Spleen (tissue), 11 donors: ENCODE measurements at regions not wholly inside any gene's neighbourhood (a gene's known extent, or its start where the extent isn't known, plus 50 kb on each side); places are given as distances from the start of the nearest gene placed in this dataset.

Experiments
- DNase-seq: peaks from one replicate; pipeline ENCODE4 v3.0.0-alpha.2; 2020
- H3K27ac ChIP-seq, 8 donors: fragments of 200-600 bp; sonication (generic) in 7 of 8; 1 replicate in 4 of 8; 2 replicates in 4 of 8; pipeline versions ENCODE4 v1.5.0 to v1.8.0; 2016 to 2021; ENCODE audit warnings: inconsistent platforms in 4 of 8, mild to moderate bottlenecking in 4 of 8, moderate library complexity in 1 of 8
- H3K27me3 ChIP-seq, 7 donors: fragments of 200-600 bp; sonication (generic) in 6 of 7; replicated peaks in 1 of 7; 1 replicate in 4 of 7; 2 replicates in 3 of 7; pipeline versions ENCODE4 v1.5.0 to v1.8.0; 2016 to 2021; ENCODE audit warnings: inconsistent platforms in 3 of 7, mild to moderate bottlenecking in 1 of 7
- H3K36me3 ChIP-seq, 6 donors: fragments of 200-600 bp; sonication (generic) in 5 of 6; 1 replicate in 4 of 6; 2 replicates in 2 of 6; pipeline versions ENCODE4 v1.5.0 to v1.8.0; 2016 to 2021; ENCODE audit warnings: inconsistent platforms in 2 of 6
- H3K4me1 ChIP-seq, 6 donors: fragments of 200-600 bp; sonication (generic) in 5 of 6; 1 replicate in 3 of 6; 2 replicates in 3 of 6; pipeline versions ENCODE4 v1.5.0 to v1.8.0; 2016 to 2021; ENCODE audit warnings: inconsistent platforms in 3 of 6
- H3K4me3 ChIP-seq, 8 donors: fragments of 200-600 bp; sonication (generic) in 7 of 8; 1 replicate in 4 of 8; 2 replicates in 4 of 8; pipeline versions ENCODE4 v1.5.0 to v1.8.0; 2016 to 2021; ENCODE audit warnings: inconsistent platforms in 4 of 8, mild to moderate bottlenecking in 4 of 8, moderate library complexity in 2 of 8
- H3K9me3 ChIP-seq, 8 donors: fragments of 200-600 bp; sonication (generic) in 7 of 8; 1 replicate in 4 of 8; 2 replicates in 4 of 8; pipeline versions ENCODE4 v1.5.0 to v1.8.0; 2016 to 2021; ENCODE audit warnings: inconsistent platforms in 4 of 8
- CTCF ChIP-seq, 11 experiments: fragments of 200-600 bp in 7 of 11; fragments of 450-650 bp in 4 of 11; sonication (generic) in 4 of 11; IDR thresholded peaks in 8 of 11; conservative IDR thresholded peaks in 3 of 11; 1 replicate in 7 of 11; 2 replicates in 4 of 11; pipeline versions ENCODE4 v1.4.0 to v1.8.0; 2016 to 2021; ENCODE audit warnings: antibody characterized with exemption in 11 of 11, inconsistent platforms in 4 of 11, mild to moderate bottlenecking in 1 of 11
- POLR2A ChIP-seq, 3 donors: fragments of 450-650 bp; IDR thresholded peaks; one replicate each; pipeline ENCODE4 v1.5.1; 2017; ENCODE audit warnings: antibody characterized with exemption in 3 of 3, mild to moderate bottlenecking in 1 of 3
- POLR2AphosphoS5 ChIP-seq, 3 donors: sonication (generic); formaldehyde crosslinking; IDR thresholded peaks; one replicate each; pipeline ENCODE4 v1.5.1; 2017; ENCODE audit warnings: antibody characterized with exemption in 3 of 3
- WGBS, 5 donors: extraction: QIAGEN DNeasy Blood & Tissue Kit in 3 of 5; methylation state at CpG; one replicate each; pipeline versions ENCODE4 v1.1.5 to v1.1.7; 2013 to 2018; 5-methylcytosine and 5-hydroxymethylcytosine counted together
- intact Hi-C: fragments of 100-400 bp; cut with DNase I; formaldehyde crosslinking; loops from one replicate; pipeline ENCODE4 v1.15.0; 2023; ENCODE audit warnings: low total_unique reads
- donor health status: healthy with polysubstance abuse.
- donor health status: DM: no; HTN: no; CAD: no; lungs with moderate emphysema.
- donor health status: DM: no; HTN: no; CAD: no.
- donor health status: Bipolar disorder and iron deficiency.
- donor health status: healthy.
- donor health status: DM: no; HTN: no; CAD: no.
- donor health status: DM: yes; HTN: yes; CAD: no.

- intact Hi-C loops = no loop called here
- peaks cover 0 to 24% (median 5%) of the 10 kb centered on the region in 6 donors for H3K4me1 ChIP-seq
- WGBS, 5 donors = 77 to 93% (median 90%) methylated on average over 6 of the region's 6 CpGs
- no peak overlapping the region for H3K27ac ChIP-seq
- no peaks in the 10 kb centered on the region for H3K36me3 ChIP-seq
- no peaks in the 10 kb centered on the region for H3K27me3 ChIP-seq
- no peak overlapping the region for H3K4me3 ChIP-seq
- no peak for DNase-seq
- no peak for TF ChIP-seq POLR2A (IDR thresholded peaks at IDR 0.05)
- no peak for TF ChIP-seq POLR2AphosphoS5 (IDR thresholded peaks at IDR 0.05)
- no peak for TF ChIP-seq CTCF (IDR thresholded peaks at IDR 0.05 in 8 of 11, conservative IDR thresholded peaks at IDR 0.05 in 3 of 11)
- H3K9me3 ChIP-seq = peaks cover 0 to 5% (median 0%) of the 10 kb centered on the region in 8 donors
Measured at GRCh38 chr3:194971965-194972364, 286.3 kb downstream of the FAM43A start.

GRCh38 chr3:194972641-194973040, 287.0 kb downstream of the FAM43A start:
- intact Hi-C loops = no loop called here
- no peak overlapping the region for H3K27ac ChIP-seq

GRCh38 chr3:194973366-194974000, 287.8 kb downstream of the FAM43A start:
- Histone ChIP-seq H3K4me3 (no peak overlapping the region), H3K27me3 (no peaks in the 10 kb centered on the region), H3K9me3 (peaks cover 0 to 5% (median 0%) of the 10 kb centered on the region in 8 donors), H3K27ac (no peak overlapping the region), H3K4me1 (peaks cover 0 to 24% (median 5%) of the 10 kb centered on the region in 6 donors), H3K36me3 (no peaks in the 10 kb centered on the region)
- no peak for DNase-seq
- WGBS, 5 donors = 82 to 87% (median 84%) methylated on average over 12 of the region's 12 CpGs
- TF ChIP-seq POLR2AphosphoS5 (IDR thresholded peaks at IDR 0.05) (no peak), POLR2A (IDR thresholded peaks at IDR 0.05) (no peak), CTCF (IDR thresholded peaks at IDR 0.05 in 8 of 11, conservative IDR thresholded peaks at IDR 0.05 in 3 of 11) (no peak)
- intact Hi-C loops = no loop called here

More at GRCh38 chr3:194972641-194973040, 287.0 kb downstream of the FAM43A start:
- TF ChIP-seq POLR2AphosphoS5 (IDR thresholded peaks at IDR 0.05) = no peak
- no peak for TF ChIP-seq POLR2A (IDR thresholded peaks at IDR 0.05)
- no peak for TF ChIP-seq CTCF (IDR thresholded peaks at IDR 0.05 in 8 of 11, conservative IDR thresholded peaks at IDR 0.05 in 3 of 11)
- peaks cover 0 to 5% (median 0%) of the 10 kb centered on the region in 8 donors for H3K9me3 ChIP-seq
- 80 to 90% (median 82%) methylated on average over 6 of the region's 6 CpGs for WGBS, 5 donors
- H3K27me3 ChIP-seq = no peaks in the 10 kb centered on the region
- no peaks in the 10 kb centered on the region for H3K36me3 ChIP-seq
- peaks cover 0 to 24% (median 5%) of the 10 kb centered on the region in 6 donors for H3K4me1 ChIP-seq
- H3K4me3 ChIP-seq = no peak overlapping the region
- no peak for DNase-seq

GRCh38 chr3:194974468-194975135, 288.9 kb downstream of the FAM43A start:
- H3K4me1 ChIP-seq = peaks cover 0 to 24% (median 5%) of the 10 kb centered on the region in 6 donors
- intact Hi-C loops = no loop called here
- no peak for DNase-seq
- no peak overlapping the region for H3K27ac ChIP-seq
- 86 to 94% (median 90%) methylated on average over 9 of the region's 9 CpGs for WGBS, 5 donors
- H3K4me3 ChIP-seq = no peak overlapping the region
- H3K27me3 ChIP-seq = no peaks in the 10 kb centered on the region
- TF ChIP-seq POLR2A (IDR thresholded peaks at IDR 0.05) (no peak), POLR2AphosphoS5 (IDR thresholded peaks at IDR 0.05) (no peak), CTCF (IDR thresholded peaks at IDR 0.05 in 8 of 11, conservative IDR thresholded peaks at IDR 0.05 in 3 of 11) (no peak)
- H3K36me3 ChIP-seq = no peaks in the 10 kb centered on the region
- H3K9me3 ChIP-seq = peaks cover 0 to 5% (median 0%) of the 10 kb centered on the region in 8 donors
